ENCODE measurements at regions not wholly inside any gene's neighbourhood (a gene's known extent, or its start where the extent isn't known, plus 50 kb on each side); places are given as distances from the start of the nearest gene placed in this dataset.

DNA sequence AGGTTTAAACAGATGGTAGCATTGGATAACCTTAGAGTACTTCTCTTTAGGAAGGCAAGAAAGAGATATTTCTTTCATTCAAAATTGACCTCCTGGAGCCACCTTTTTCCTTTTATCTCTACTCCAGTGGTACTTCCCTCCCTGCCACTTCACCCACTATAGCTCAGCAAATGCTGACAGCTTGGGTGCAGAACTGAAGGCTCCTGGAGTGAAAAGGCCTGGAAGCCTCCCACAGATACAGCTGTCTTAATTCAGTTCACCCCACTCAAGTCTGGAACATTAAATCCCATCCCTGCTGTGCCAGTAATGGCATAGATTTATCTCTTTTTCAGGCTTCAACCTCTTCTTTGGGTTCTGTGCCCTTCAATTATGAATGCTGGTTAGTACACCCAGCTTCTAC is 140.3 kb downstream of the NEDD1 start:
- TF ChIP-seq, protein P1, sequence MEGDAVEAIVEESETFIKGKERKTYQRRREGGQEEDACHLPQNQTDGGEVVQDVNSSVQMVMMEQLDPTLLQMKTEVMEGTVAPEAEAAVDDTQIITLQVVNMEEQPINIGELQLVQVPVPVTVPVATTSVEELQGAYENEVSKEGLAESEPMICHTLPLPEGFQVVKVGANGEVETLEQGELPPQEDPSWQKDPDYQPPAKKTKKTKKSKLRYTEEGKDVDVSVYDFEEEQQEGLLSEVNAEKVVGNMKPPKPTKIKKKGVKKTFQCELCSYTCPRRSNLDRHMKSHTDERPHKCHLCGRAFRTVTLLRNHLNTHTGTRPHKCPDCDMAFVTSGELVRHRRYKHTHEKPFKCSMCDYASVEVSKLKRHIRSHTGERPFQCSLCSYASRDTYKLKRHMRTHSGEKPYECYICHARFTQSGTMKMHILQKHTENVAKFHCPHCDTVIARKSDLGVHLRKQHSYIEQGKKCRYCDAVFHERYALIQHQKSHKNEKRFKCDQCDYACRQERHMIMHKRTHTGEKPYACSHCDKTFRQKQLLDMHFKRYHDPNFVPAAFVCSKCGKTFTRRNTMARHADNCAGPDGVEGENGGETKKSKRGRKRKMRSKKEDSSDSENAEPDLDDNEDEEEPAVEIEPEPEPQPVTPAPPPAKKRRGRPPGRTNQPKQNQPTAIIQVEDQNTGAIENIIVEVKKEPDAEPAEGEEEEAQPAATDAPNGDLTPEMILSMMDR (conservative IDR thresholded peaks at IDR 0.05; ENCODE audit: low read depth, low read length): no peak
- TF ChIP-seq EZH2 (IDR thresholded peaks at IDR 0.05; ENCODE audit: borderline replicate concordance, low read depth, low read length, poor library complexity, severe bottlenecking): no peak

Data from A673 (cell line).